ENCODE measurements at regions not wholly inside any gene's neighbourhood (a gene's known extent, or its start where the extent isn't known, plus 50 kb on each side); places are given as distances from the start of the nearest gene placed in this dataset.

DNA sequence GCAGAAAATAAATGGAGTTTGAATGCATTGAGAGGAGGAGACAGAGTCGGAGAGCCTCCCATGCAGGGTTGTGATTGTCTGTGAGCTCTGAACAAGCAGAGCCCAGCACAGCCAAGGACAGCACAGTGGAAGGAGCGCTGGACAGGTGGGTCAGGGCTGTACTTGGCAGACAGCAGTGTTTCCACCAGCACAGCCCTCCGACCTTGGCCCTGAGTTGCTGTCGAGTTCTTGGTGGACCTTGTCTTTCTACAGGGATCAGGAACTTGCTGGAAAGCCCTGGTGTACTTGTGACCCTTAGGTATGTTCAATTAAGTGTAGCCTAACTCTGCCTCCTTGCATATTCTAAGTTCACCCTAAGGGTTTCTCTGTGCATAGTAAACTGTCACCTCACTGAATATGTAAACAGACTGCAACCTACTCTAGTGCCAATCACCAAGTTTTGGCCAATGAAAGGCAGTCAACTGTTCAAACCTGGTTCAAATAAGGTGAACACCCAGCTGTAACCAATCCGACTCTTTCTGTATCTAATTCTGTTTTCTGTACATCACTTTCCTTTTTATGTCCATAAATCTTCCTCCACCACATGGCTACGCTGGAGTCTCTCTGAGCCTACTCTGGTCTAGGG, 86.6 kb upstream of the SLC25A33 start:
- H3K4me3 ChIP-seq (ENCODE audit: control insufficient read depth, low read depth, low read length), result no peak overlapping the region
- TF ChIP-seq, protein P1, sequence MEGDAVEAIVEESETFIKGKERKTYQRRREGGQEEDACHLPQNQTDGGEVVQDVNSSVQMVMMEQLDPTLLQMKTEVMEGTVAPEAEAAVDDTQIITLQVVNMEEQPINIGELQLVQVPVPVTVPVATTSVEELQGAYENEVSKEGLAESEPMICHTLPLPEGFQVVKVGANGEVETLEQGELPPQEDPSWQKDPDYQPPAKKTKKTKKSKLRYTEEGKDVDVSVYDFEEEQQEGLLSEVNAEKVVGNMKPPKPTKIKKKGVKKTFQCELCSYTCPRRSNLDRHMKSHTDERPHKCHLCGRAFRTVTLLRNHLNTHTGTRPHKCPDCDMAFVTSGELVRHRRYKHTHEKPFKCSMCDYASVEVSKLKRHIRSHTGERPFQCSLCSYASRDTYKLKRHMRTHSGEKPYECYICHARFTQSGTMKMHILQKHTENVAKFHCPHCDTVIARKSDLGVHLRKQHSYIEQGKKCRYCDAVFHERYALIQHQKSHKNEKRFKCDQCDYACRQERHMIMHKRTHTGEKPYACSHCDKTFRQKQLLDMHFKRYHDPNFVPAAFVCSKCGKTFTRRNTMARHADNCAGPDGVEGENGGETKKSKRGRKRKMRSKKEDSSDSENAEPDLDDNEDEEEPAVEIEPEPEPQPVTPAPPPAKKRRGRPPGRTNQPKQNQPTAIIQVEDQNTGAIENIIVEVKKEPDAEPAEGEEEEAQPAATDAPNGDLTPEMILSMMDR (IDR thresholded peaks at IDR 0.05; ENCODE audit: control insufficient read depth, insufficient read depth, low read depth, low read length, missing control alignments), result no peak
- DNase-seq (ENCODE audit: low read depth), result no peak

DNA sequence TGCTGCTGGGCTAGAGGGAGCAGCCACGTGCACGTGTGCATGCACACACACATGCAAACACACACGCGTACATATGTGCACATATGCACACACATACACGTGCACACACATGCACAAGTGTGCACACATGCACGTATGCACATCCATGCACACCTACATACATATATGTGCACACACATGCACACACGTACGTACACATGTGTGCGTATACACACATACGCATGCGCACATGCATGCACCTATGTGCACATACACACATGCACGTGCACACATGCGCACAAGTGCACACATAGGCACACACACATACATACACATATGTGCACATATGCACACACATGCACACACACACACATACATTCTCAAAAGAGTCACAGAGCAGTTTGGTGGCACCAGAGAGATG, 85.9 kb upstream of the SLC25A33 start:
- TF ChIP-seq, protein P1 (IDR thresholded peaks at IDR 0.05; ENCODE audit: control insufficient read depth, insufficient read depth, low read depth, low read length, missing control alignments), result no peak
- no peak overlapping the region for H3K4me3 ChIP-seq (ENCODE audit: control insufficient read depth, low read depth, low read length)
- no peak for DNase-seq (ENCODE audit: low read depth)

DNA sequence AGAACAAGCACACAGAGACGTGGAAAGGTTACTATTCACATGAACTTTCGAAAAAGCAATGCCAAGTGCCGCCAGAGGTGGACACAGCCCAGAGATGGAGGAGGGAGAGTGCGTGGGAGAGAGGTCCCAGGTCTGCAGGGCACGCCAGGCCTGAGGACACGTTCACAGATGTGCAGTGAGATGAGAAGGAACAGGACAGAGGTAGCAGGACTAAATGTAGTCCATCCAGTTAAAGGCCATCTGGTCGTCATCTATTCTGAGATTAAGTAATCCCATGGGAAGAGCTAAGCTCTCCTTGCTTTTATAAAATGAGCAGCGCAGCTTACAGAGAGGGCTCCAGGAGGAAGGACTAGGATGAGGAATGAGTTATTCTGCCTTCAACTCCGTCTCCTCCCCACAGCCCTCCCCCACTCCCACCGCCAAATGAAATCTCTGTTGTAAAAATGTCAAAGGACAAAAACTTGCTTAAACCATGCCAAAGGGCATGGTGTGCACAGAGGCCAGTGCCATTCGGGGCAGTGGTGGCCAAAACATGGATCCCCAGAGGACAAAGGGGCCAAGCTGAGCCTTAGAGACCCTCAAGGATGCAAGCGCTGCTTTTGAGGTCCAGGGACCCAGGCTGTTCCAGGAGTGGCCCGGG, 85.4 kb upstream of the SLC25A33 start:
- no peak for DNase-seq (ENCODE audit: low read depth)
- no peak overlapping the region for H3K4me3 ChIP-seq (ENCODE audit: control insufficient read depth, low read depth, low read length)
- TF ChIP-seq, protein P1 (IDR thresholded peaks at IDR 0.05; ENCODE audit: control insufficient read depth, insufficient read depth, low read depth, low read length, missing control alignments), result no peak

DNA sequence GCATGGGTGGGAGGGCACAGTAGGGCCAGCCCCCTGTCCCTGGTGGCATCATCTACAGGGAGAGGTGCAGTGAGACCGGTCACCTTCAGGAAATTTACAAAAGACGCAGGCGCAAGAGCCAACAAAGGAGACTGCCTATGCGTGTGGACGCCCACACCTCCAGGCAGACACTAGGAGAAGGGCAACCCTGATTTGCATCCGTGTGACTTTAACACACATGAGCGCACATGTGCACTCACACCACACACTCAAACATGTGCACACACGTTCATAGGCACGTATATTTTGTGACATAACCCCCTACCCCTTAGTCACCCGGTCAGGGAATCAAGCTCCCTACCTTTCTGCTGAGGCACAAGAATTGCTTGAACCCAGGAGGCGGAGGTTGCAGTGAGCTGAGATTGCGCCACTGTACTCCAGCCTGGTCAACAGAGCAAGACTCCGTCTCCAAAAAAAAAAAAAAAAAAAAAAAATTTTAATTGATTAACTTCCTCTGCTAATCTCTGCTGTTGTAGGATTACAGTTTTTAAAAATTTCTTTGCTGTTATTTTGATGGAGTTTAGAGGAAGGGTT, 84.7 kb upstream of the SLC25A33 start:
- TF ChIP-seq, protein P1 (IDR thresholded peaks at IDR 0.05; ENCODE audit: control insufficient read depth, insufficient read depth, low read depth, low read length, missing control alignments), result no peak
- no peak overlapping the region for H3K4me3 ChIP-seq (ENCODE audit: control insufficient read depth, low read depth, low read length)
- DNase-seq (ENCODE audit: low read depth), result no peak

DNA sequence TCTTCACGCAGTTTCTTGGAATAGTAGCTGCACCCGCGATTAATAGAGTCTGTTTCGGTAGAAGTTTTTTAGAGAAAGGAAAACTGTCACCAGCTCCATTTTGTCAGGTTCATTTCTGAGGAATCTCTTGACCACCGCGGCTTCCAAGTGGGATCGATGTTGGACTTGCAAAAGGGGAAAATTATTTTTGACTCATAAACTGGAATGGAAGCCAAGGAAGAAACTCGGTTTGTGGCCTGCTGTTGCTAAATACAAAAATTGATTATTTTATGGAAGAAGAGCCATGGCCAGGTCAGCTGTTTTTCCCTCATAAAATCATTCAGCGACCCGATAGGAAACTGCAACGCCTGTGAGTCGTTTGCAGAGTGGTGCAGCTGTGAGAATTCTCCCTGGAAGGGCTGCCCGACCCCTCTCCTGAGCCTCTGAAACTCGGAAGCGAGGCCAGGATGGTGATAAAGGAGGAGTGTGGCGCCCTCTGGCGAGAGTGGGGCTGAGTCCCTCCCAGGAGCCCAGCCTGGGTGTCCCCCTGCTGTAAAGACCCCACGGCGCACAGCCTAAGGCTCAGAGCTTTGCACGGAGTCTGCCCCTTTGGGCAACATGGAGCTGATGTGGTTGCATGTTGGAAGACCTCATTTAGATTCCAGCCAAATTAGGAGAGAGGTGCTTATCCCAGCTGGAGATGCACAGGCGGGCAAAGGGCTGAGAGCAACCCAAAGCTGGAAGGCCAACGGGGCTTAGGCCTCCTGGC, 83.6 kb upstream of the SLC25A33 start:
- no peak for DNase-seq (ENCODE audit: low read depth)
- TF ChIP-seq, protein P1 (IDR thresholded peaks at IDR 0.05; ENCODE audit: control insufficient read depth, insufficient read depth, low read depth, low read length, missing control alignments), result peak; percentile 85

DNA sequence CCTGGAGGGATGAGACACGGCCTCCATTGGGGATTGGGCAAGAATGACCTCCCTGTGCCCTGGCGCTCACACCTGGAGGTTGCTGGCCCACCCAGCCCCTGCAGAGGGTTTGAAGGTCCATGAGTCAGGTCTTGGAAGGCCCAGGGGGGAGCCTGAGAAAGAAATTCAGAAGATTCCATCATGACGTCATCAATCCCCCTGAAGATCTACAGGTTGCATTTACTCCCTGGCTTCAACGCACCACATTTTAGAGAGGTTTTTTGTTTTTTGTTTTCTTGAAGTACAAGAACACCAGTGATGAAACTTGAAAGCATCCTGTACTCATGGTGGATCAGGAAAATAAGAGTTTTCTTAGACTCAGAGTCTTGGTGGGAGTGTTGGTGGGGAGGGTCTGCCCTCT, 82.4 kb upstream of the SLC25A33 start:
- TF ChIP-seq, protein P1 (IDR thresholded peaks at IDR 0.05; ENCODE audit: control insufficient read depth, insufficient read depth, low read depth, low read length, missing control alignments), result no peak
- H3K4me3 ChIP-seq (ENCODE audit: control insufficient read depth, low read depth, low read length), result no peak overlapping the region
- DNase-seq (ENCODE audit: low read depth), result no peak

More for the DNA sequence above, 83.6 kb upstream of the SLC25A33 start:
- H3K4me3 ChIP-seq (ENCODE audit: control insufficient read depth, low read depth, low read length), result no peak overlapping the region
